ENCODE measurements at regions not wholly inside any gene's neighbourhood (a gene's known extent, or its start where the extent isn't known, plus 50 kb on each side); places are given as distances from the start of the nearest gene placed in this dataset.
"Not testable (repeated sequence)": the region's sequence is repeated elsewhere in the genome, so short reads cannot be mapped to it uniquely, and the experiment has no call there.

DNA sequence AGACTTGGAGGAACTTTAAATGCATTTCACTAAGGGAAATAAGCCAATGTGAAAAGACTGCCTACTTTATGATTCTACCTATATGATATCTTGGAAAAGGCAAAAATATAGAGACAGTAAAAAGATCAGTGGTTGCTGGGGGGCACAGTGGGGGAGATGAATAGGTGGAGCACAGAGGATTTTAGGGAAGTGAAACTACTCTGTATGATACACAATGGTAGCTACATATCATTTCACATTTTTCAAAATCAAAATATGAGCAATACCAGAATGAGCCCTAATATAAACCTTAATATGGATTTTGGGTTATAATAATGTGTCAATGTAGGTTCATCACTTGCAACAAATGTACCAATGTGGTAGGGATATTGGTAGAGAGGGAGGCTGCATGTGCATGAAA is 161.4 kb upstream of the HTR1E start:
- no peaks in the 10 kb centered on the region for H3K9me3 ChIP-seq (ENCODE audit: insufficient read depth, low read length, severe bottlenecking)
- no peak overlapping the region for H3K4me2 ChIP-seq (ENCODE audit: insufficient read depth, low read length)
- H3K27me3 ChIP-seq (ENCODE audit: insufficient read depth, low read length, poor library complexity), result no peaks in the 10 kb centered on the region
- H3K36me3 ChIP-seq (ENCODE audit: insufficient read depth, low read length), result no peaks in the 10 kb centered on the region
- ATAC-seq (ENCODE audit: insufficient read depth, low read depth) (no peak), DNase-seq (no peak)
- H3K27ac ChIP-seq (ENCODE audit: low read length), result no peak overlapping the region
- H3K79me2 ChIP-seq (ENCODE audit: insufficient read depth, low read length), result no peaks in the 10 kb centered on the region
- H3K4me1 ChIP-seq (ENCODE audit: insufficient read depth, low read length), result no peaks in the 10 kb centered on the region
- no peak overlapping the region for H3K9ac ChIP-seq (ENCODE audit: low read depth, low read length)
- no peak for TF ChIP-seq EZH2 (IDR thresholded peaks at IDR 0.05; ENCODE audit: borderline replicate concordance, low read depth, low read length, severe bottlenecking)
- no peak for TF ChIP-seq CTCF (IDR thresholded peaks at IDR 0.05; ENCODE audit: borderline replicate concordance, extremely low read depth, low read length, poor library complexity, severe bottlenecking)
- H4K20me1 ChIP-seq (ENCODE audit: insufficient read depth, low read length), result no peaks in the 10 kb centered on the region
- no peak overlapping the region for H2AFZ ChIP-seq (ENCODE audit: low read depth, low read length)
- no peak overlapping the region for H3K4me3 ChIP-seq (ENCODE audit: low read depth in 1 of 2, low read length in 2 of 2)

- H3K9me3 ChIP-seq (ENCODE audit: insufficient read depth, low read length, severe bottlenecking), result peaks cover 2% of the 10 kb centered on the region
- no peak for DNase-seq
- no peak overlapping the region for H3K4me3 ChIP-seq (ENCODE audit: low read depth in 1 of 2, low read length in 2 of 2)
- no peak overlapping the region for H3K9ac ChIP-seq (ENCODE audit: low read depth, low read length)
- no peak overlapping the region for H2AFZ ChIP-seq (ENCODE audit: low read depth, low read length)
- ATAC-seq (ENCODE audit: insufficient read depth, low read depth), result no peak
- no peak for TF ChIP-seq EZH2 (IDR thresholded peaks at IDR 0.05; ENCODE audit: borderline replicate concordance, low read depth, low read length, severe bottlenecking)
- no peaks in the 10 kb centered on the region for H3K79me2 ChIP-seq (ENCODE audit: insufficient read depth, low read length)
- no peaks in the 10 kb centered on the region for H4K20me1 ChIP-seq (ENCODE audit: insufficient read depth, low read length)
- H3K27me3 ChIP-seq (ENCODE audit: insufficient read depth, low read length, poor library complexity), result no peaks in the 10 kb centered on the region
- no peaks in the 10 kb centered on the region for H3K36me3 ChIP-seq (ENCODE audit: insufficient read depth, low read length)
- H3K27ac ChIP-seq (ENCODE audit: low read length), result no peak overlapping the region
- no peak overlapping the region for H3K4me2 ChIP-seq (ENCODE audit: insufficient read depth, low read length)
- no peaks in the 10 kb centered on the region for H3K4me1 ChIP-seq (ENCODE audit: insufficient read depth, low read length)
Measured at GRCh38 chr6:86765211-86765610, 172.1 kb upstream of the HTR1E start.

DNA sequence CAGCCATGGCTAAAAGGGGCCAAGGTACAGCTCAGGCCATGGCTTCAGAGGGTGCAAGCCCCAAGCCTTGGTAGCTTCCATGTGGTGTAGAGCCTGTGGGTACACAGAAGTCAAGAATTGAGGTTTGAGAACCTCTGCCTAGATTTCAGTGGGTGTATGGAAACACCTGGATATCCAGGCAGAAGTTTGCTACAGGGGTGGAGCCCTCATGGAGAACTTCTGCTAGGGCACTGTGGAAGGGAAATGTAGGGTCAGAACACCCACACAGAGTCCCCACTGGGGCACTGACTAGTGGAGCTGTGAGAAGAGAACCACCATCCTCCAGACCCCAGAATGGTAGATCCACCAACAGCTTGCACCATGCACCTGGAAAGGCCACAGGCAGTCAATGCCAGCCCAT is 177.4 kb upstream of the HTR1E start:
- not testable (repeated sequence) for H3K79me2 ChIP-seq (ENCODE audit: insufficient read depth, low read length); H3K27ac ChIP-seq (ENCODE audit: low read length); DNase-seq; ATAC-seq (ENCODE audit: insufficient read depth, low read depth); H2AFZ ChIP-seq (ENCODE audit: low read depth, low read length); H3K27me3 ChIP-seq (ENCODE audit: insufficient read depth, low read length, poor library complexity); H3K4me3 ChIP-seq (ENCODE audit: low read depth in 1 of 2, low read length in 2 of 2); H4K20me1 ChIP-seq (ENCODE audit: insufficient read depth, low read length); H3K9ac ChIP-seq (ENCODE audit: low read depth, low read length); H3K36me3 ChIP-seq (ENCODE audit: insufficient read depth, low read length); H3K4me2 ChIP-seq (ENCODE audit: insufficient read depth, low read length); H3K4me1 ChIP-seq (ENCODE audit: insufficient read depth, low read length)
- H3K9me3 ChIP-seq (ENCODE audit: insufficient read depth, low read length, severe bottlenecking), result peaks cover 11% of the 10 kb centered on the region

DNA sequence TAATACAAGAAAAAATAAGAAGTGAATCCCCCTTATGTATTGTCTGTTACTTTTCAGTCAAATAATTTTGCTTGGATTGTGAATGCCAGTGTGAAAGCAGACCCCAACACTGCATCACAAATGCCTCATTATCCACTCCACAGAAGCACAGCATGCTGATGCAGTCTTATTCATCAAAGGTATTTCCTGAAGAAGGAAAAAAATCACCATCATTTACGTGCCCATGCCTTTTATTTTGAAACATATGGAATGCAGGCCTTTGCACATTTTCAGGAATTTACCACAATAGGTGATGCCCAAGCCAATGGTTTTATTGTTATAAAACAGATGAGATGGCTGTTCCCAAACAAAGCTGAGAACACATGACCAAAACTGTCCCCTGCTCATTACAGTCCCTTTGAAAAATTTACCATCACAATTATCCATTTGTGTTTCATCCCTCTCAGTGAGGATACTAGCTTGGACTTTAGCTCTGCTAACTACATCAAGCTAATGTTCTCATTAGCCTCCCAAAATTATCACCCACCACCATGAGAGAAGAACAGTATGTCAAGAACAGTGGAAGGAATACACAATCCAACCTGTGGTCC is 180.6 kb upstream of the HTR1E start:
- no peak overlapping the region for H3K27ac ChIP-seq (ENCODE audit: low read length)
- H3K27me3 ChIP-seq (ENCODE audit: insufficient read depth, low read length, poor library complexity), result no peaks in the 10 kb centered on the region
- no peaks in the 10 kb centered on the region for H3K79me2 ChIP-seq (ENCODE audit: insufficient read depth, low read length)
- DNase-seq, result no peak
- ATAC-seq (ENCODE audit: insufficient read depth, low read depth), result no peak
- TF ChIP-seq EZH2 (IDR thresholded peaks at IDR 0.05; ENCODE audit: borderline replicate concordance, low read depth, low read length, severe bottlenecking) (no peak), CTCF (IDR thresholded peaks at IDR 0.05; ENCODE audit: borderline replicate concordance, extremely low read depth, low read length, poor library complexity, severe bottlenecking) (no peak)
- H3K4me2 ChIP-seq (ENCODE audit: insufficient read depth, low read length), result no peak overlapping the region
- no peak overlapping the region for H2AFZ ChIP-seq (ENCODE audit: low read depth, low read length)
- H3K36me3 ChIP-seq (ENCODE audit: insufficient read depth, low read length), result no peaks in the 10 kb centered on the region
- no peak overlapping the region for H3K4me3 ChIP-seq (ENCODE audit: low read depth in 1 of 2, low read length in 2 of 2)
- H4K20me1 ChIP-seq (ENCODE audit: insufficient read depth, low read length), result no peaks in the 10 kb centered on the region
- peaks cover 11% of the 10 kb centered on the region for H3K9me3 ChIP-seq (ENCODE audit: insufficient read depth, low read length, severe bottlenecking)
- H3K9ac ChIP-seq (ENCODE audit: low read depth, low read length), result no peak overlapping the region
- H3K4me1 ChIP-seq (ENCODE audit: insufficient read depth, low read length), result no peaks in the 10 kb centered on the region
